Dendritic cell treated with granulocyte-macrophage colony-stimulating factor and Interleukin-4, amounts not matched to agents 40 ng/mL and 50 ng/mL, for 4 days (primary cell): ENCODE measurements at regions not wholly inside any gene's neighbourhood (a gene's known extent, or its start where the extent isn't known, plus 50 kb on each side); places are given as distances from the start of the nearest gene placed in this dataset.
"Not testable (repeated sequence)": the region's sequence is repeated elsewhere in the genome, so short reads cannot be mapped to it uniquely, and the experiment has no call there.

Experiments
- H3K27ac Mint-ChIP-seq: one replicate; pipeline ENCODE4 v1.8.0; 2022; ENCODE audit warnings: mild to moderate bottlenecking, mixed read lengths
- H3K27me3 Mint-ChIP-seq: one replicate; pipeline ENCODE4 v1.8.0; 2022; ENCODE audit warnings: mild to moderate bottlenecking, mixed read lengths
- H3K36me3 Mint-ChIP-seq: one replicate; pipeline ENCODE4 v1.8.0; 2022; ENCODE audit warnings: low read depth, mixed read lengths
- H3K4me1 Mint-ChIP-seq: one replicate; pipeline ENCODE4 v1.8.0; 2022; ENCODE audit warnings: low read depth, mixed read lengths
- H3K4me3 Mint-ChIP-seq: one replicate; pipeline ENCODE4 v1.8.0; 2022; ENCODE audit warnings: mild to moderate bottlenecking, moderate library complexity, mixed read lengths
- H3K9me3 Mint-ChIP-seq: one replicate; pipeline ENCODE4 v1.8.0; 2022; ENCODE audit warnings: mixed read lengths
- intact Hi-C: fragments of 100-400 bp; cut with micrococcal nuclease; formaldehyde crosslinking; loops from one replicate; pipeline ENCODE4 v1.15.0; 2022

DNA sequence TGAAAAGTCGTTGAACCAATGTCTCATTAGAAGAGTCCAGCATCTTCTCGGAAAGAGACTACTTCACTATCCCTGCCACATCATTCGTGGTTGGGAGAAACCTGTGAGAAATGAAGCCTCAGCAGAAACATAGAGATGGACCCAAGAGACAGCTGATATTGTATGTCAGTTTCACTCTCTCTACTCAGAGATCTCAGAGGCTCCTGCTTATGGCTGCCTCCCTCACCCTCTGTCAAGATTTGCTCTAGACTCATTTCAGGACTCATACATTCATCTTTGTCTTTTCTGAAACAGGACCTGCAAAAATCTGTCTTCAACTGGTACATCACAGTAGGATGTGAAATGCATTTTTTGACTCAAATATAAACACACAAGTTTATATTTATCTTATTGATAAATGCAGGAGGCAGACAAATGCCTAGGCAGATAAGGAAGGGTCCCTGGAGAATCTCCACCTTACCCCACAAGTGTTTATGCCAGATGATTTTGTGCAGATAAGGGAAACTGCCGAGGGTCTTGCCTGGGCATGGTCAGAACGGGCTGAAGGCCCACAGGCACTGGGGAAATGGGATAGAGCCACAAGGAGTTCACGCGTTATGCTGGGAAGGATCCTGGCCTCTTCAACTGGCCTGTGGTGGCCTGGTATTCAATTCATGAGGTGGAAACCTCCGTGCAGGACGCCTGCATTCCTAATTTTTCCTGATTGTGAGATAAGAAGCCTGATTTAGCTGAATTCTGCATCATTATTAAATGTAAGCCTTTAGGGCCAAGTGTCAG, 1834.0 kb upstream of the PCDH20 start:
- Mint-ChIP-seq H3K9me3 (peaks cover 4% of the 10 kb centered on the region), H3K4me3 (no peak overlapping the region), H3K4me1 (no peaks in the 10 kb centered on the region), H3K27me3 (no peaks in the 10 kb centered on the region), H3K36me3 (no peaks in the 10 kb centered on the region), H3K27ac (no peak overlapping the region)
- intact Hi-C loops: no loop called here

DNA sequence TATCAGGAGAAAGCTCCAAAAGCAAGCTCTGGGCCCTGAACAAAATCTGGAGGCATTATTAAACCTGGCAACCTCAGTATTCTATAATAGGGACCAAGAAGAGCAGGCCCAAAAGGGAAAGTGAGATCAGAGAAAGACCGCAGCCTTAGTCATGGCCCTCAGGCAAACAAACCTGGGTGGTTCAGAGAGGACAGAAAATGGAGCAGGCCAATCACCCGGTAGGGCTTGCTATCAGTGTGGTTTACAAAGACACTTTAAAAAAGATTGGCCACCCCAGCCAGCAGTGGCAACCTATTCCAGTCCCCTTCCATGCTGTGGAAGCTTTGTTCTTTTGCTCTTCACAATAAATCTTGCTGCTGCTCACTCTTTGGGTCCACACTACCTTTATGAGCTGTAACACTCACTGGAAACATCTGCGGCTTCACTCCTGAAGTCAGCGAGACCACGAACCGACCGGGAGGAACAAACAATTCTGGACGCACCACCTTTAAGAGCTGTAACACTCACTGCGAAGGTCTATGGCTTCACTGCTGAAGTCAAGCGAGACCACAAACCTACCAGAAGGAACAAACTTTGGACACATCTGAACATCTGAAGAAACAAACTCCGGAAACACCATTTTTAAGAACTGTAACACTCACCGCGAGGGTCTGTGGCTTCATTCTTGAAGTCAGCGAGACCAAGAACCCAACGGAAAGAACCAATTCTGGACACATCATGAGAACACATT, 1821.2 kb upstream of the PCDH20 start:
- intact Hi-C loops, H3K27me3 Mint-ChIP-seq, H3K4me3 Mint-ChIP-seq, H3K4me1 Mint-ChIP-seq, H3K36me3 Mint-ChIP-seq, H3K27ac Mint-ChIP-seq: not testable (repeated sequence)
- H3K9me3 Mint-ChIP-seq: peaks cover 34% of the 10 kb centered on the region

DNA sequence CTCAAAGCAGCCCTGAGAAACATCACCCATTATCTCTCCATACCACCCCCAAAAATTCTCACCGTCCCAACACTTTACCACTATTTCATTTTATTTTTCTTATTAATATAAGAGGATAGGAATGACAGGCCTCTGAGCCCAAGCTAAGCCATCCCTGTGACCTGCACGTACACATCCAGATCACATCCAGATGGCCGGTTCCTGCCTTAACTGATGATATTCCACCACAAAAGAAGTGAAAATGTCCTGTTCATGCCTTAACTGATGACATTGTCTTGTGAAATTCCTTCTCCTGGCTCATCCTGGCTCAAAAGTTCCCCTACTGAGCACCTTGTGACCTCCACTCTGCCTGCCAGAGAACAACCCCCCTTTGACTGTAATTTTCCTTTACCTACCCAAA, 1802.9 kb upstream of the PCDH20 start:
- H3K36me3 Mint-ChIP-seq, intact Hi-C loops, H3K27me3 Mint-ChIP-seq, H3K4me3 Mint-ChIP-seq, H3K4me1 Mint-ChIP-seq, H3K27ac Mint-ChIP-seq: not testable (repeated sequence)
- peaks cover 50% of the 10 kb centered on the region for H3K9me3 Mint-ChIP-seq

DNA sequence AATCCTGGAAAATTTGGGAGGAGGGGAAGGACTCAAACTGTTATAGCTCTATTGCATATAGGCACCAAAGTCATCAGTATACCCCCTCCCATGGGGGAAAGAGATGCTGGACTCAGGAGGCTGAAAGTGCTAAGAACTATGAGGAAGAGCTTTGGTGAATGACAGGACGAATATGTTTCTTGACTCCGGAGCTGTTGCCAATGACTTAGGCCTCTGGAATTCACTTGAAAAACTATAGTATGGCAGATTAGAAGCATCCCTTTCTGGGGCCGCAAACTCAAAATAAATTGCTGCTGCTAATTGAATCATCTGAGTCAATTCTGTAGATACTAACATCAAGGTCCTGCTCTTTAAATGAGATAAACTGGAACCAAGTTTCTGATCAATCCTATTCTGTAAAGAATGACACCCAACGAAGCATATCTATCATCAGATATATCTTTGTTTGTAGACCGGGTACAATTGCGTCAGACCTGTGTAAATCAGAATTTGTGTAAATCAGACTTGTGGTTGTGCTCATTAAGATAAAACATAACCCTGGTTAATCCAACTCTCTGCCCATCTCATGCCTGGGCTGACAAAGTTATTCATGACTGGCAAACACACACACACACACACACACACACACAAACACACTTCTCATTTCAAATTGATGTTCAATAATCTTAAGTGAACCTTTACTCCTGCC, 1793.8 kb upstream of the PCDH20 start:
- Mint-ChIP-seq H3K36me3 (no peaks in the 10 kb centered on the region), H3K4me3 (no peak overlapping the region)
- intact Hi-C loops: no loop called here

DNA sequence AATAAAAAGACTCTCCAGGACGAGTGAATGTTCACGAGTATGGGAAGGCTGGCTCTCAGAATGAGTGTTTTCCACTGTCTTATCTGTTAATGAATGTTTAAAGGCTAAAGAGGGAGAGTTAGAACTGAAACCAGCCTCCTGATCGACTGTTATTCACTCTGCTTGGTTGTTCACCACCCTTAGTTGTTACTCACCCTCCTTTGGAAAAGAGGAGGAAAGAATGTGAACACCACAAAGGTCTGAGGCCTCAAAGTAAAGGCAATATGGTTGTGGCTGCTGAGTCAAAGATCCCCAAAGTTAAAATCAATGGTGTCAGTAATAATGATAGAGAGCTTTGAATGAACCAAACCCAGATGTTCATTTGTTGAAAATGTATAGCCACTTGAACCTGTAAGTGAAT, 1793.2 kb upstream of the PCDH20 start:
- H3K27me3 Mint-ChIP-seq: no peaks in the 10 kb centered on the region
- peaks cover 10% of the 10 kb centered on the region for H3K9me3 Mint-ChIP-seq
- H3K36me3 Mint-ChIP-seq: no peaks in the 10 kb centered on the region
- no peak overlapping the region for H3K4me3 Mint-ChIP-seq
- H3K4me1 Mint-ChIP-seq: no peaks in the 10 kb centered on the region
- no peak overlapping the region for H3K27ac Mint-ChIP-seq
- intact Hi-C loops: no loop called here

More for the DNA sequence above, 1793.8 kb upstream of the PCDH20 start:
- H3K27me3 Mint-ChIP-seq: no peaks in the 10 kb centered on the region
- H3K27ac Mint-ChIP-seq: no peak overlapping the region
- H3K4me1 Mint-ChIP-seq: no peaks in the 10 kb centered on the region
- peaks cover 17% of the 10 kb centered on the region for H3K9me3 Mint-ChIP-seq

DNA sequence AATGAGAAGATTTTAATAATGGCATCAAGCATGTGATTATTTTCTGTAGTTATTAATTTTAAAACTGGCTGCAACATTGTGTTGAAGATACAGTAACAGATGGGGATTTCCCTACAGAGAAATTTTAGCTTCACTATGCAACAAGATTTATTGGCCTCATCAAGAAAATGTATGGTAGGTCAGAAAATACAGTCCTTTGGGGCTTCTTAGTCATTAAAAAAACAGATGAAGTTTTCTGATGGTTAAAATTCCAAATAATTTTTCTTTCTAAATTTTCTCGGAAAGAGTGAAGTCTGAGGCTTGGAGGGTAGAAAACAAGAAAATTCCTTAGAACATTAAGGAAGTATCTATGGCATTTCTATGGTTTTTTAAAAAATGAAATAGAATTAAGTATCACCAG, 1790.8 kb upstream of the PCDH20 start:
- no peak overlapping the region for H3K27ac Mint-ChIP-seq
- H3K4me1 Mint-ChIP-seq: no peaks in the 10 kb centered on the region
- intact Hi-C loops: no loop called here
- H3K4me3 Mint-ChIP-seq: no peak overlapping the region
- no peaks in the 10 kb centered on the region for H3K27me3 Mint-ChIP-seq
- no peaks in the 10 kb centered on the region for H3K36me3 Mint-ChIP-seq
- no peaks in the 10 kb centered on the region for H3K9me3 Mint-ChIP-seq

DNA sequence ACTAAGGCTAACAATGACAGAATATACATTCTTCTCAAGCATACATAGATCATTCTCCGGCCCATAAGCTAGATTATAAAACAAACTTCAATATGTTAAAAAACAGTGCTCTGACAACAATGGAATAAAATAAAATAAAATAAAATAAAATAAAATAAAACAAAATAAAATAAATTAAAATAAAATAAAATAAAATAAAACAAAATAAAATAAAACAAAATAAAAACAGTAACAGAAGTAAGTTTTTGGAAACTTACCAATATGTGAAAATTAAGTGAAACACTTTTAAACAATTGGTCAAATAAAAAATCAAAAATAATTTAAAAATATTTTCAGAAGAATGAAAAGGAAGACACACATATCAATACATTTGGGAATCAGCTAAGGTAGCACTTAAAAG, 1785.8 kb upstream of the PCDH20 start:
- Mint-ChIP-seq H3K4me1 (no peaks in the 10 kb centered on the region), H3K27me3 (no peaks in the 10 kb centered on the region), H3K4me3 (no peak overlapping the region), H3K27ac (no peak overlapping the region), H3K9me3 (no peaks in the 10 kb centered on the region), H3K36me3 (no peaks in the 10 kb centered on the region)
- intact Hi-C loops: no loop called here

DNA sequence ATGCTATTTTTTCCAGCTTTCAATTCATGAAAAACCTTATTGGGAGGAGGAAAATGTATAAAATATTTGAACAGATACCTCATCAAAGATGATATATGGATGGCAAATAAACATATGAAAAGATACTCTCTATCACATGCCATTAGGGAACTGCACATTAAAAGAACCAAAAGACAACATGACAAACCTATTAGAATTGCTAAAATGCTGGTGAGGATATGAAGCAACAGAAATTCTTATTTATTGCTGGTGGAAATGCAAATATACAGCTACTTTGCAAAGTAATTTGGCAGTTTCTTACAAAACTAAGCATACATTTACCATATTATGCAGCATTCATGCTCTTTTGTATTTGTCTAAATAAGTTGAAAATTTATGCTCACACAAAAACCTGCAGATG, 1783.9 kb upstream of the PCDH20 start:
- Mint-ChIP-seq H3K4me1 (no peaks in the 10 kb centered on the region), H3K9me3 (no peaks in the 10 kb centered on the region), H3K27ac (no peak overlapping the region), H3K27me3 (no peaks in the 10 kb centered on the region), H3K4me3 (no peak overlapping the region), H3K36me3 (no peaks in the 10 kb centered on the region)
- intact Hi-C loops: no loop called here

DNA sequence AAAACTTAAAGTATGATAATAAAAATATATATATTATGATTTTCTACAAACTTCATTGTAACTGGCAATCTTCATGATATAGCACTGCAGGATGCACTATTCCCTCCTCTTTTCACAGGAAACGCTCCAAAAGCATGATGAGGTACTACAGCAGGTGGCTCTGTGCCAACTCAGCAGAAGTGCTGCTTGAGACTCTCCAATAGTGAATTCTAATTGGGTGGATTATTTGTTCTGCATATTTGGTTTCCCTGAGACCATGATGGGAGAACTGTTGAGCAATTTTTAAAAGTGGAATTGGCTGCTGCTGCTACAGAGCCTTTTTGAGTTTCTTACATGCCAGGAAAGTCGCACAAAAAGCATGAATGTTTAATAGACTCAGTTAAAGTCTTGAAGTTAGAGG, 1782.4 kb upstream of the PCDH20 start:
- Mint-ChIP-seq H3K9me3 (no peaks in the 10 kb centered on the region), H3K4me3 (no peak overlapping the region)
- intact Hi-C loops: no loop called here

DNA sequence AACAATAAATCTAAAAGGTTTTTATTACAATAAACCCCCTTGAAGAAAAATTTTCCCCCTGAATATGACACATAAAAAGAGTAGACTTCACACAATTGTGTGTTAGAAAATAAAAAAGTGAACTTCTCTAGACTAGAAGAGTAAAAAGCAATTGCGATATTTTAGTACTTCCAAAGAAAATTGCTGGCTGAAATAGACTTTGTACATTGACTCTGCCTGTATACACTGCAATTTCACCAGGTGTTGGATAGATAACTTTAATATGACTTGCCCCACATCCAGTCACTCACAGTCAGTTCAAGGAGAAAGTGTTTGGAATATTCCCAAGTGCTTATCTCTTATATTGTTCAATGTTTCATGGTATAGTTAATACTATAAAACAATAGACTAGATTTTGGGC, 1780.1 kb upstream of the PCDH20 start:
- Mint-ChIP-seq H3K9me3 (peaks cover 4% of the 10 kb centered on the region), H3K36me3 (no peaks in the 10 kb centered on the region), H3K4me1 (no peaks in the 10 kb centered on the region), H3K27me3 (no peaks in the 10 kb centered on the region), H3K4me3 (no peak overlapping the region), H3K27ac (no peak overlapping the region)
- intact Hi-C loops: no loop called here

More for the DNA sequence above, 1782.4 kb upstream of the PCDH20 start:
- Mint-ChIP-seq H3K27me3 (no peaks in the 10 kb centered on the region), H3K4me1 (no peaks in the 10 kb centered on the region), H3K27ac (no peak overlapping the region), H3K36me3 (no peaks in the 10 kb centered on the region)

DNA sequence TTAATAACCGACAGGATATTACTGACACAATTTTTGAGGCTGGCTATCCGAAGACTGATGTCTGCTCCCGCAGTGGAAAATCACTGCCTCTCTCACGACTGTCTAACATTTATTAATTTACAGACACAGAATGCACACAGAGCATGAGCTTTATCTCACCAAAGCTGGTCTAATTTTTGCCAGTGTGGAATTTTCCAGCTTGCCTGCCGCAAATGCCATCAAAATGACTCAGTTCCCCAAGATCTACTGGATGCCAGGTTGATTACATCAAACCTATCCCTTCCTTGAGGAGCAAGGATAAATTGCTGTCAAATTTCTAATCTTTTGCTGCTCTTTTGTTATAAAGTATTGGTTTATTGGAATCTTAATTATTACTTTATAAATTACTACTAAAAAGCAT, 1775.1 kb upstream of the PCDH20 start:
- H3K27ac Mint-ChIP-seq: no peak overlapping the region
- H3K9me3 Mint-ChIP-seq: peaks cover 16% of the 10 kb centered on the region
- intact Hi-C loops: no loop called here
- H3K36me3 Mint-ChIP-seq: no peaks in the 10 kb centered on the region
- no peaks in the 10 kb centered on the region for H3K27me3 Mint-ChIP-seq
- H3K4me1 Mint-ChIP-seq: no peaks in the 10 kb centered on the region
- no peak overlapping the region for H3K4me3 Mint-ChIP-seq

DNA sequence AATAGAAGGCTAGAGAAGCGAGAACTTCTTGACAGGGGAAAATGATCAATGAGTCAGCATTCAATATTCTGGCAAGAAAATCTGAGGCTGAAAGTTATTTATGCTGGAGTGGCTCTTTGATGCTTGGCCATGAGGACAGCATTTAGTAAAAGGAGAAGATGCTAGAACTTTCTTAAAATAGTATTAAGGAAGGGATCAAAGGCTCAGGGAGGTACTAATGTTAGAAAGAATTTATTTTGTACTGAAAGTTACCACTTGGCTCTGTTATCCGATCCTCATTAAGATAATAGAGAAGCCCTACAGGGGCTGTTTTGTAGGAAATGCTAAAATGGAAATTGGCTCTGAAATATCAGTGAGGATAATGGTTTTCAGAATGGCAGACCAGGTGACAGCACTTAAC, 1774.6 kb upstream of the PCDH20 start:
- intact Hi-C loops: no loop called here
- H3K4me1 Mint-ChIP-seq: no peaks in the 10 kb centered on the region
- H3K27me3 Mint-ChIP-seq: no peaks in the 10 kb centered on the region
- H3K4me3 Mint-ChIP-seq: no peak overlapping the region
- H3K36me3 Mint-ChIP-seq: no peaks in the 10 kb centered on the region
- H3K27ac Mint-ChIP-seq: no peak overlapping the region
- H3K9me3 Mint-ChIP-seq: peaks cover 16% of the 10 kb centered on the region

DNA sequence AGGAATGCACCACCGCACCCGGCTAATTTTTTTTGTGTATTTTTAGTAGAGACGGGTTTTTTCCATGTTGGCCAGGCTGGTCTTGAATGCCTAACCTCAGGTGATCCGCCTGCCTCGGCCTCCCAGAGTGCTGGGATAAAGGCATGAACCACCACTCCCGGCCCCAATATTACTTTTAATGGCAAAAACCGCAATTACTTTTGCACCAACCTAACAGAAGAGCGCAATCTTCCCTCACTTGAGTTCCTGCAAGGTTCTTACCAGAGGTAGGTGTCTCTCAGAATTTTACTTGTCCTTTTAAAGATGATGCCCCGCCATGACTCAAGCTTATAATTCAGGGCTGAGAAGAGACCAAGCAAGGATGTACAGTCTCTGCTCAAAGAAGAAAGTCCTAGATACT, 1774.1 kb upstream of the PCDH20 start:
- H3K36me3 Mint-ChIP-seq: no peaks in the 10 kb centered on the region
- H3K27me3 Mint-ChIP-seq: no peaks in the 10 kb centered on the region
- H3K27ac Mint-ChIP-seq: no peak overlapping the region
- H3K4me3 Mint-ChIP-seq: no peak overlapping the region
- H3K4me1 Mint-ChIP-seq: no peaks in the 10 kb centered on the region
- intact Hi-C loops: no loop called here
- peaks cover 16% of the 10 kb centered on the region for H3K9me3 Mint-ChIP-seq

DNA sequence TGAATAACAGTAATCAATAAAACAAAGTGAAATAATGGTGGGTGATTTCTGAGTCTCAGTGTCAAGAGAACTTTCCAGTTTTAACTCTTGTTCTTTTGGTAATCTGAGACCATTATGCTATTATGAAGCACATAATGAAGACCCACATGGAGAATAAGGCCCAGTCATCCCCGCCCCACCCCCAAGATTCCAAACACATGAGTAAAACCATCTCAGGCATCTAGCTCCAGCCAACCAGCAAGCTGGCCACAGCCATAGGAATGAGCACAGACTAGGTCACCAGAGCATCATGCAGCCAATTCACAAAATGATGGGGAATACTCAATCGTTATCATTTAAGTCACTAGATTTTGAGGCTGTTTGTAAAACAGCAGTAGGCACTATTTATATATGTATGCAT, 1769.0 kb upstream of the PCDH20 start:
- Mint-ChIP-seq H3K4me3 (no peak overlapping the region), H3K4me1 (no peaks in the 10 kb centered on the region), H3K9me3 (peaks cover 12% of the 10 kb centered on the region), H3K27ac (no peak overlapping the region), H3K27me3 (no peaks in the 10 kb centered on the region), H3K36me3 (no peaks in the 10 kb centered on the region)
- intact Hi-C loops: no loop called here
